OCI-LY1 (cell line): ENCODE measurements at regions not wholly inside any gene's neighbourhood (a gene's known extent, or its start where the extent isn't known, plus 50 kb on each side); places are given as distances from the start of the nearest gene placed in this dataset.

Source experiments
- EZH2 ChIP-seq: fragments of 200-600 bp; sonication (generic), shearing (Covaris generic); IDR thresholded peaks from 2 replicates; pipeline ENCODE4 v1.8.0; 2017; ENCODE audit warnings: borderline replicate concordance, mixed run types, mild to moderate bottlenecking, antibody characterized with exemption, low read length, moderate library complexity, mixed read lengths
- TF ChIP-seq, protein P1 (sequence below): fragments of 200-600 bp; sonication (generic), shearing (Covaris generic); IDR thresholded peaks from 2 replicates; pipeline ENCODE4 v1.5.1; 2017; ENCODE audit warnings: mild to moderate bottlenecking, antibody characterized with exemption, low read length, moderate library complexity, mixed read lengths

DNA sequence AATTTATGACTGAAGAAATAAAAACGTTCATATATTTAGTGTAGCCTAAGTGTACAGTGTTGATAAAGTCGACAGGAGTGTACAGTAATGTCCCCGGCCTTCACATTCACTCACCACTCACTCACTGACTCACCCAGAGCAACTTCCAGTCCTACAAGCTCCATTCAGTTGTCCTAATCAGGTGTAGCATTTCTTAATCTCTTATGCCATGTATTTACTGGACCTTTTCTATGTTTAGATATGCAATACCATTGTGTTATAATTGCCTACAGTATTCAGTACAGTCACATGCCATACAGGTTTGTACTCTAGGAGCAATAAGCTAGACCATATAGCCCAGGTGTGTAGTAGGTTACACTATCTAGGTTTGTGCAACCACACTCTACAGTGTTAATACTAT is 610.2 kb upstream of the NOX3 start:
- TF ChIP-seq, protein P1, sequence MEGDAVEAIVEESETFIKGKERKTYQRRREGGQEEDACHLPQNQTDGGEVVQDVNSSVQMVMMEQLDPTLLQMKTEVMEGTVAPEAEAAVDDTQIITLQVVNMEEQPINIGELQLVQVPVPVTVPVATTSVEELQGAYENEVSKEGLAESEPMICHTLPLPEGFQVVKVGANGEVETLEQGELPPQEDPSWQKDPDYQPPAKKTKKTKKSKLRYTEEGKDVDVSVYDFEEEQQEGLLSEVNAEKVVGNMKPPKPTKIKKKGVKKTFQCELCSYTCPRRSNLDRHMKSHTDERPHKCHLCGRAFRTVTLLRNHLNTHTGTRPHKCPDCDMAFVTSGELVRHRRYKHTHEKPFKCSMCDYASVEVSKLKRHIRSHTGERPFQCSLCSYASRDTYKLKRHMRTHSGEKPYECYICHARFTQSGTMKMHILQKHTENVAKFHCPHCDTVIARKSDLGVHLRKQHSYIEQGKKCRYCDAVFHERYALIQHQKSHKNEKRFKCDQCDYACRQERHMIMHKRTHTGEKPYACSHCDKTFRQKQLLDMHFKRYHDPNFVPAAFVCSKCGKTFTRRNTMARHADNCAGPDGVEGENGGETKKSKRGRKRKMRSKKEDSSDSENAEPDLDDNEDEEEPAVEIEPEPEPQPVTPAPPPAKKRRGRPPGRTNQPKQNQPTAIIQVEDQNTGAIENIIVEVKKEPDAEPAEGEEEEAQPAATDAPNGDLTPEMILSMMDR = no peak
- no peak for TF ChIP-seq EZH2
